GF-D8 (cell line): ENCODE measurements at regions not wholly inside any gene's neighbourhood (a gene's known extent, or its start where the extent isn't known, plus 50 kb on each side); places are given as distances from the start of the nearest gene placed in this dataset.
"Not testable (repeated sequence)": the region's sequence is repeated elsewhere in the genome, so short reads cannot be mapped to it uniquely, and the experiment has no call there.

Experiments
- DNase-seq: peaks from one replicate; lab custom pipeline; 2025; lab: John Stamatoyannopoulos, UW

DNA sequence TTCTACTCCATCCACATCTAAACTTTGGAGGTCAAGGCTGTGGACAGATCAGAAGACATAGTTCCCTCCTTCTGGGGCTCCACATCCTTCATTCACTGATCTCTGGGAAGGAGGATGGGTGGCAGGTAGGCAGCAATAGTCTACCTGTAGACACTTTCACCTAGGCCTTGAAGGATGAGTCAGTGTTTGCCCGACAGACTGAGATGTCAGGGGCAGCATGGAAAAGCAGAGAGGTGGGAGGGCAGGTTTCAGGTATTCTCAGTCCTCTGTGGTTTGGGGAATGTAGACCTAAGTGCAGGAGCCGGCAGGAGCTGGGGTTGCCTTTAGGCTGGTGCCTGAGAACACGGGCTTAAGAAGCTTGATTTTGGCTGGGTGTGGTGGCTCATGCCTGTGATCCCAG, 171.9 kb upstream of the ZNF267 start:
- no peak for DNase-seq

DNA sequence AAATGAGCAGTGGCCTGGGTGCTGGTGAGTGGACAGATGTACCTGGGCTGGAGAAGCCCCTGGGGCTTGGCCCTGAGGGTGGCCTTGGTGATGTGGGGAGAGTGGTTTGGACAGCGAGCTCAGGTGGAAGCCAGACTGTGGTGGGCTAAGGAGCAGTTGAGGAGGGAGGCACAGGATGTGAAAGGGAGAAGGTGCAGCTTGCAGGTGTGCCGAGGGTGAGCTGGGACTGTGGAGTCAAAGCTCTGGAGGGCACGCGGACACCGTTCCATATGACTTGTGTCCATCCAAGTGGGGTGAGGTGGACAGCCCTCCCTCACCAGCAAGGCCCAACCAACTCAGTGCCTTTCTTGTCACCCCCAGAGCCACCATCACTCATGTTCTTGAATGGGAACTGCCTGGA, 170.8 kb upstream of the ZNF267 start:
- no peak for DNase-seq

DNA sequence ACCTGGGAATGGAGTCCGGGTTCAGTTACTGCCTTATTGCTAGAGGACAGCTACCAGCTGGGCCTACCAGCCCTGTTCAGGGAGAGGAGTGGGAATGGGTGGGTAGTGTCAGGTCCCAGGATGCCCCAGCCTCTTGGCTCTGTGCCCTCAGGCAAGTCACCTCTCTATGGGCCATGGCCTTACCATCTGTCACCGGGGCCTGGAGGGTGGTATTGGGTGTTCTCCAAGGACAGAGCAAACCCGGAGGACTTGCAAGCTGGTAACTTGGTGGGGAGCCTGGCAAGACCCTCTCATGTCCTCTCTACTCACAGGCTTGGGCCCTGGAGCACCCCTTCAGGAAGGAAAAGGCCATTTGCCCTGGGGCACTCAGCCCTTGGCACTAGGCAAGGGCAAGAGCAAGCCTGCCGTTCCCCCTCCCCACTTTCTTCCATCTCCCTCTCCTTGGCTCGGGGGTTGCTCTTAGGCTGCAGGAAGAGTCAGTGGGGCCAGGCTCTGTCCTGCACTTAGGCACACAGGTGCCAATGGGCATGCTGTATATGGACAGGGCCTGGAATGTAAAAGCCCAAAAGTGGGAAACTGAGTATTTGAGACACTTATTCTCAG, 170.0 kb upstream of the ZNF267 start:
- DNase-seq: no peak

DNA sequence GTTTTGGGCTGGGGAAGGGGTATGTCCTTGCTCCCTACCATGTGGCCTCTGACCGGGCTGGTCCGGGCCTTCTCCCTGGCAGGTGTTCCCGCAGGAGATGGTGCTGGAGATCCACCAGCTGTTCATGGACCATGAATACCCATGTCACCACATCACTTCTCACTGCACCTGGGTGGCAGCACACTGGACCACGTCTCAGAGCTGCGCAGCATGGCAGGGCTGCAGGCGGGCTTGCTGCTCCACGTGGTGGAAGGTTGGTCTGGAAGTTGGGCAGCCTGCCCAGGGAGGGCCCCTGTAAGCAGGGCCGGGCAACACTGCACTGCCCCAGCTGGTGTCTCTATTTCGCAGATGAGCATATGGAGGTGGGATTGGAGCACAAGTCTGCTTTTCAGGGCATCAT, 169.5 kb upstream of the ZNF267 start:
- no peak for DNase-seq

DNA sequence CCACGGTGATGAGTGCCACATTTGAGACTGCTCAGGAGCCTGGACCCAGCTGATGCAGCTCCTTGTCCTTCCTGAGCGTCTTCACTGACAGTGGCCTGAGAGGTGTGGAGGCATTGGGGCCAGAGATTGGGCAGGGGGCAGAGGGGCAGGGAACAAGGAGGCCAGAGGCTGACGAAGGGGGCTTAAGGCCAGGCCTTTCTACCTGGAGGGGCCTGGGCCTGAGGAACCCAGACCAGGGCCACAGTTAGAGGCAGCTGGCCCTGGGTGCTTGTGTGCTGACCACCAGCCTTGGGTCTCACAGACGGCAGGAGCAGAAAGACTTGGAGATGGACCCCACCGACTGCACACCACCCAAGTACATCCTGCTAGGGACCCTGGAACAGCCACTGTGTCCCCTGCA, 168.2 kb upstream of the ZNF267 start:
- DNase-seq: no peak

DNA sequence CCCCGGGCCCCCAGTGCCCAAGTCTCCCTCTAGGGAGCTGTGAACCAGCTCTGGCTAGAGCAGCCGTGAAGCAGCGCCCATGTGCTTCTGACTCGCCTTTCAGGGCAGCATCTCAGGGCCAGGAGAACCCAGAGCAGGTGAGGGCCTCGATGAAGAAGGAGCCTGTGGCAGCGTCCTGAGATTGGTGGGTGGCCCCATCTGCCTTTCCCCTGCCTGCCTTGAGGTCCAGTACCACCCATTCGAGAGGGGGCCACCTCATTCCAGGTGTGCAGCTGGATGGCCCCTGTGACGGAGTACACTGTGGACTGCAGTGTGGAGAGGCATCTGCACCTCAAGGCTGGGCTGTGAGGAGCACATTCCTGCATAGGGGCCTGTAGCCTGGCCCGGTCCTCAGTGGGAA, 167.3 kb upstream of the ZNF267 start:
- DNase-seq: no peak

DNA sequence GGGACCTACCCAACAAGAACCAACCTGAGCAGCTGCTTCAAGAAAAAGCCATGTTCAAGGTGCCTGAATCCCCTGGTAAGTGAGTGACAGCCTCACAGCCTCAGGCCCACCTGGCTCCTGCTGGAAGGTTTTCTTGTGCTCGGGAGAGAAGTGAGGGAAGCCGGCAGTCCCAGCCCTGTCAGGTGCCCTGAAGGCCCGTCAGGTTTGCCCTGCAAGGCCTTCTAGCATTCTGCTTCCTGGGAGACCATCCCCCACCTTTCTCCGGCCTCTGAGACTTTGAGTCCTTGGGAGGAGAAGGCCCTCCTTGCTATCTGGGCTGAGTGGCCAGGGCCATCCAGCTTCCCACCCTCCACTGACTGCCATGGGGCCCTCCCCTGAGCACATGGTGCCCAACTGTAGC, 166.7 kb upstream of the ZNF267 start:
- DNase-seq: no peak

DNA sequence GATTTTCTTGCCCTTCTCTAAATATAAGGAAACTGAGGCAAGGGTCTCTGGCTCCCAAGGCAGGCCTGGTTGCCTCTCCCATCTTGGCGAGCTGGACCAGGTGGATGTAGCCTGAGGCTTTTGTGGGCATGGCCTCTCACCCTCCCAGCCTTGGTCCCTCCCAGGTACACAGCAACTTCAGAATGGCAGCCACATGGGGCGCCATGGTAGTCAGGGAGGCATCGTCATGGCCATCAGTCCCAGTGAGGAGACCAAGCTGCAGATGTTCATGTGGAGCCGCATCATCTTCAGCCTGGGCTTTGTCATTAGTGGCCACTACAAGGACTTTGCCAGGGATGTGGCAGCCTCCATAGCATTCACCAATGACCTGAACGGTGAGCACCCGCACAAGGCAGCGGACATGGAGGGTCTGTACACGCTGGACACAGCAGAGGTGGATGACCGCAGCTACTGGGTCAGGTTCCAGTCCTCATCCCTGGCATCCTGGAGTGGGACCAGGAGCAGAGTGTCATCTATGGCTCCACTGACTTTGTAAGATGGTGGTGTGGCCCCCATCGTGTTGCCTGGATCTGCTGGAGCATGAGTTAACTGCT, 165.8 kb upstream of the ZNF267 start:
- DNase-seq: no peak

DNA sequence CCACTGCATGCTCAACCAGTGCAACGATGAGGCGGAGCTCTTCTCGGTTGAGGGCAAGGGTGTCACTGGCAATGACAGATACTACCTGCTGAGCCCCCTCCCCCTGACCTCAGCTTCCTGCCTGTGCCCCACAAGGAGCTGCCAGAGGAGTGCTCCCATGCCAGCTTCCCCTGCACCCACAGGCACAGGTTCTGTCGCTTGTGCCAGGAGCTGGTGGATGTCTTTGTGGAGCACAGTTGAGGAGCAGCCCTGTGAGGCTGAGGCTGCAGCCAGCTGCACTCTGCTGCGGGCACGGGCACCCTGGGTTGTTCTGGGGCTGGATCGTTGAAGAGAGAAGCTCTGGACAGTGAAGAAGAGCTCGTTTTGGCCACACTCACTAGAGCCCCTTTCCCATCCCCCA, 165.3 kb upstream of the ZNF267 start:
- no peak for DNase-seq

DNA sequence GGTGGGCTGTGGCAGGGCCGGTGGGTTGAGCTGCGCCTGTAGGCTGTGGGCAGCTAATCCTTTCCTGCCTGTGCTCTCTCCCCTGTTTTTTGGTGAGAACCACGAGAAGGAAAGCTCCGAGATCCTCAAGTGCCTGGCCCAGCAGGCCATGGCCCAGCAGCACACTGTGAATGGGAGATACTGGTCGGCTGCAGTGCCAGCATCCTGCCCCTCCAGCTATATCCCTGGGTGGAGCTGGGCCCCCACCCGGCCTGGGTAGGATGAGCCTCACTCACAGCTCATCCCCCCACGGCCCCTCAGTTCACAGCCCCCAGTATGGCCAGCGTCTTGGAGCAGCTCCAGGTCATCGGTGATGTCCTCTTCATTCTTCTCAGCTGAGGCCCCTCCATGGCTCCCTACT, 164.4 kb upstream of the ZNF267 start:
- no peak for DNase-seq

DNA sequence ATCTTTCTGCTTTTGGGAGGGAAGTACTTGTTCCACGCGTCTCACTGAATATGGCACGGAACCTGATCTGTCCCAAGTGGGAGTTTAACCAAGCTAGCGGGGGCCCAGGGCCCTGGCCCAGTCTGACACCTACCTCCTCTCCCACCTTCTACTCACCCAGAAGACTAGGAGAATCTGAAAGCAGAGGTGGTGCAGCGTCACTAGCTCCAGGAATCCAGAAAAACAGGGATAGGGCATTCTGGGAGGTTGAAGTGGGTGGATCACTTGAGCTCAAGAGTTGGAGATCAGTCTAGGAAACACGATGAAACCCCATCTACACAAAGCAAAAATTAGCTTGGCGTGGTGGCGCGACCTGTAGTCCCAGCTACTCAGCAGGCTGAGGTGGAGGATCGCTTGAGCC, 163.5 kb upstream of the ZNF267 start:
- no peak for DNase-seq

DNA sequence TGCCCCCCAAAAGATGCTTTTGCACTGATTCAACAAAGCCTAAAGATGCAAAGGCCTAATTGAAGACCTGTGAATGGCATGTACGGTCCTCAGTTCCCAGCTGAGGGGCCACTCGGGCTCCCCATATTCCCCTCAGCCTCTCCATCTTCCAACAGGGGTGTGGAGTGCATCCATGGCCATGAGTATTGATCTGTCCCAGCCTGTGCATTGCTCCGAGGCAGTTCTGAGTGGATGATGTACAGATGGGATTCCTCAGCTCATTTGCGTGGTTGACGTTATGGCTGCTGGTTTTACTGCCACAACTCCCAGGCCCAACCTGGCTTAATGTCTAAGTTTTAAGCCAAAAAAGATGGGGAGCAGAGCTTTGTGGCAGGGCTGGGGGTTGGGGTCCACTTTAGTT, 162.7 kb upstream of the ZNF267 start:
- no peak for DNase-seq

DNA sequence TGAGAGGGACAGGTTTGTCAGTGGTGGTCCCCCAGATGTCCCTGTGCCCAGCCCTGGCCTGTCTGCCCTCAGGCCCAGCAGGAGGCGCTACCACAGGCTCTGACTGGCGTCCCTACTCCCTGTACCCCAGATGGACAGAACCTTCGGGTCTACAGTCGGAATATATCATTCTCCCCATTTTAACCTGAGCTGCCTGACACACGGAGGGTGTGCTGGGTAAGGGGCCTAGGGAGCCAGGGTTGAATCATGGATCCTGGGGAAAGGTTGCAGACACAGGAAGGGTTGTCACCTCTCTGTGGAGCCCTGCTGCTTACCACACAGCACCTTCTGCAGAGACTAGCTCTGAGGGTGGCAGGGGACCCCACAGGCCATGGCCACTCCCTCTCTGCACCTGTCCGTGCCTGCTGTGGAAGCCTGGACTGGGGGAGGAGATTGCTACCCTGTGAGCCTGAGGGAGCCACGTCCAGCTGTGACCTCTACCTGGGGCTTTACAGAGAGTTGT, 162.2 kb upstream of the ZNF267 start:
- DNase-seq: no peak

DNA sequence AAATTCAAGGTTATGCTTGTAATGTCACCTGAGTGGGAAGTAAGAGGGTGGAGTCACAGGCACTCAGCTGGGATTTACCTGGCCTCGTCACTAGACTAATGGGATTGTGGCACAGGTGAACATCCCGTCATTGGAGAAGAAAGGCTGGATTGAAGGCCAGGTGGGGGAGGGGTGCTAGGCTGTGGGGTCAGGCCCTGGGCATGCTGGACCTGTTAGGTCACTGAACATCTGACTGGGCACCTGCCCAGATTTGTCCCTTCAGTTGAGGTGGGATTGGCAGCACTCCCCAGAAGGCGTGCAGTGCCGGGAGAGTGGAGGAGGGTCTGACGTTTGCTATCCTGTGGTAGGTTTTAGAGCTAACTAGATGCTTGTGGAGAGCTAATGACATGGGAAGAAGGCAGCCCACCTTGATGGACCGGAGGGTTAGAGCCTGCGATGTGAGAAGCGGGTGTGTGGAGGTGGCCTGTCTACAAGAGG, 161.5 kb upstream of the ZNF267 start:
- no peak for DNase-seq

DNA sequence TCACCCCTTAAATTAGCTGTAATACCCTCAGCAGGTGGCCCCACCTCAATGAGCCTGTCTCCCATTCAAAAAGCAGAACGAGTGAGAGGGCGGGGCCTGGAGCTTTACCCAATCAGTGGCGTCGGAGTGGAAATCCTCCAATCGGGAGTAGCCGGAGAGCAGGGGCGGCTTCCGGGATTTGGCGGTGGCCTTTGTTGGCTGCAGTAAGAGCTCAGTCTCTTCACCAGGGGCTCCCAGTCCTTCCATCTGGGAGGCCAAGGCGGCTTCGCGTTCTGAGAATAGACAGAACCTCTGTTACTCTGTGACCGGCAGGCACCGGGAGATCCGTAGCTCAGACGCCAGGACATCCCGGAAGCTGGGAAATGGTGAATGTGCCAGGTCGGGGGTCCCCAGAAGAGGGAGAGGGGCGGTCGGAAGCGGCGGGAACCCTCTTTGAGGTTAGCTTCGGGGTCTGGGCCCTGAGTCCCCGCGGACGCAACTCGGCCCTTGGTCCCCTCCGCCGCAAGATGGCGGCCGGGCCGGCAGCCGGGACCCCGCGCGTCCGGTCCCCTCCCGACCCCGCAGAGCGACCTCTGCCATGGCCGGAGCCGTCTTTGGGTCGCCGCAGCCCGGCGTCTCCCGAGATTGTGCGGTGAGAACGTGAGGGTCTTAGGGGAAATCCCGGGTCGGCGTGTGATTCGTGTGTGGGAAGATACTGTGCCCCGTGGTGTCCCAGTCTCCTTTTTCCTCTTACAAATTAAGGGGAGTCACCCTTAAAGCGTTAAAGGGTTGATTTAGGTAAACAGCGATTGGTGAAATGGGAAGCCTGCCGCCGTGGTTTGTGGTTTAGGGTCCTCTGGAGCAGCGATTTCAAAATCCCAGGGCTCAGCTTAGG, 160.3 kb upstream of the ZNF267 start:
- peak; percentile 78 for DNase-seq

DNA sequence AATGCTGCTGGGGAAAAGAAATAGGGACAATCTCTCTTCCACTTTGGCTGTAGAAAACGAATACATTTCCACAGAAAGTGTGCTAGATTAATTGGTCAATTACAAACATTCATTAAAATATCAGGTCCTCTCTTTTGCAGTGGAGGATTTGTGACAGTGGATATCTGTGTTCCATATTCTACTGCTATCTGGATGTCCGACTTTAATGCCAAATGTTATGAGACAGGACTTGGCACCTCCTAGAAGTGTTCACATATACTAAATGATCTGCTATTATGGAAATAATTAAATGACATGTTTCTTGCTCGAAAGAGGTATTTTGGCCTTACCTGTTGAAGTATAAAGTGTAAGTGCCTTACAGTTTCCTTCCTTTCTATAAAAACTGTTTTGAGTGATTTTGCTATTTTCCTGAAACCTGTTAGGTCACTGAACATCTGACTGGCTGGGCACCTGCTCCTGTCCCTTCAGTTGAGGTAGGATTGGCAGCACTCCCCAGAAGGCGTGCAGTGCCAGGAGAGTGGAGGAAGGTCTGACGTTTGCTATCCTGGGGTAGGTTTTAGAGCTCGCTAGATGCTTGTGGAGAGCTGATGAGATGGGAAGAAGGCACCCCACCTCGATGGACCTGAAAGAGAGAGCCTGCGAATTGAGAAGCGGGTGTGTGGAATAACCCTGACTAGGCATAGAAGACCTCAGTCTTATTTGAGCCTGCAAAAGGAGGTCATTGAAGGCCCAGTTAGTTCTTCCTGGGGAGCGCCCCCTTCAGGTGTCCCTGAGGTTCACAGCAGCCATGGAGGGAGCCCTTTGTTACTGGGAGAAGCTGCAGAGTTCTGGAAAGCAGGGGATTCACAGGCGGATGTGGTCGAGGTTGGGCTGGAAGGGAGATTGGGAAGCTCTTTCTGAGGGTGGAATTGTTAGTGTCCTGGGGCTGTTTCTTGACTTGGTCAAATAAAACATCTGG, 159.4 kb upstream of the ZNF267 start:
- DNase-seq: no peak

DNA sequence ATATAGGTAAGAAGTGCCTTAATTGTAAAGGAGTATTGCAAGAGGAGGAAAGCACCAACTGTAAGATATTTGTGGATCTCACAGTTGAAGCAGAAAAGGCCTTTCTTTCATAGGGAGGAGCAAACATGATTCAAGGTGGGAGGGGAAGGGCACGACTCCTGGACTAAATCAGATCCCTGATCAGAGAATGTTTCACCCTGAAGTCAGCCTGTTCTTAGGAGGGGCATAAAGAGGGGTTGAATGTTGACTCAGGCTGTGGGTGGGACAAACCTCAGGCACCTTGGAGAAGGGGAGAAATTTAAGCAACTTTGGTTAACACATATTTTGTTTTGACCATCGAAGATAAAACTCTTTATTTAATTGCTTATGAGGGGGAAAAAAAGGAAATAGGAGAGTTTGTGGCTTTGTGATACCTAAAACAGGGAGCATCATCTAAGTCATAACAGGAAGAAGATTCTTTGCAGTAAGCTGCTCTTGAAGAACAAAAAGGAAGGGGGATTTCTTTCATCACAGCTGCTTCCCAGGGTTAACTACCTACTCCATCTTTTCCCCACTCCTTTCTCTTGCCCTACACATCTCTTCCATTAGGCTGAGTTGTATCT, 158.6 kb upstream of the ZNF267 start:
- no peak for DNase-seq

DNA sequence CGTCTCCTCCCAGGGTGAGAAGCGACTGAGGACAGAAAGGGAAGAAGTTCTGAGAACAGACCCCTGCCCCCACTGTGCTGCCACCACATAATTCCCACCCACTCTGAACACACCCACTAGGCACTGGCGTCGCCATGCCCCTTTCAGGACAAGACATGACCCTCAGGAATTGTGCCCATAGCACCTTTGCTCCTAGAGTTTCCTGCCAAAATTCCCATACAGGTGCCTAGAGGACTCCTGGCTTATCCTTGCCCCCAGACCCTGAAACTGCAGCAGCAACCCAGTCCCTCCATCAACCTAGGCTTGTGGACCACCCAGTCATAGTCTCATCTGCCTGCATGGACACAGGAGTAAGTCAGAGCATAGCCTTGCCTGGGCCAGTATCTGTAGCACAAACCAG, 157.7 kb upstream of the ZNF267 start:
- DNase-seq: no peak

DNA sequence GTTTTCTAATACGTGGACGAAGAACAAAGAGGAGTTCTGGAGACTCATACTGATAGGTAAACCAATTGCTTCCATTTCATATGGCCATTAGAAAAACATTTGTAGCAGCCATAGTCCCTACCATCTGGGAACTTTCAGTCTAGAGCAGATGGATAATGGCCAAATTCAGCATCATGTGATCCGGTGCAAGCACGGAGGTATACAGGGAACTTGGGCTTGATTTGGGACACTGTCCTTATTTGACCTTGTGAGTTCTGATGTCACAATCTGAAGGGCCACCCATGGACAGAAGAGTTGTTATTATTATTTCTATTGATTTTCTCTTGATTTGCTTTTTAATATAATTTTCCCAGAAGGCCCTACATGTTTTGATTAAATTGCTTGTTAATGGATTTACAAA, 154.6 kb upstream of the ZNF267 start:
- DNase-seq: no peak

DNA sequence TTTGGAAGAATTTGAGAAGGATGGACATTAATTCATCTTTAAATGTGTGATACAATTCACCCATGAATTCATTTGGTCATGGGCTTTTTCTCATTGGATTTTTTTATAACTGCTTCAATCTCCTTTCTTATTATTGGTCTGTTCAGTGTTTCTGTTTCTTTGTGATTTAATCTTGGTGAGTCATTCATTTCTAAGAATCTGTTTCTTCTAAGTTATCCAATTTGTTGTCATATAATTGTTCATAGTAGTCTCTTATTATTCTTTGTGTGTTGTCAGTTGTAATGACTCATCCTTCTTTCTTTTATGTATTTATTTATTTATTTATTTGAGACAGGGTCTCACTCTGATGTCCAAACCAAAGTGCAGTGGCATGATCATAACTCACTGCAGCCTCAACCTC, 146.1 kb upstream of the ZNF267 start:
- no peak for DNase-seq

DNA sequence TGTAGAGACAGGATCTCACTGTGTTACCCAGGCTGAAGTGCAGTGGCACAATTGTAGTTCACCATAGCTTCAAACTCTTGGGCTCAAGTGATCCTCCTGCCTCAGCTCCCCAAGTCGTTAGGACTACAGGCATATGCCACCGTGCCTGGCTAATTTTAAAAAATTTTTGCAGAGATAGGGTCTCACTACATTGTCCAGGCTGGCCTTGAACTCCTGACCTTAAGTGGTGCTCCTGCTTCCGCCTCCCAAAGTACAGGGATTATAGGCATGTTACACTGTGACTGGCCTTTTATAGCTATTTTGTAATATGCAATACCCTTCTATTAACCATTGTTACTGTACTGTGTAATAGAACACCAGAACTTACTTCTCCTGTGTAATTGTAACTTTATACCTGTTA, 139.3 kb upstream of the ZNF267 start:
- DNase-seq: no peak

DNA sequence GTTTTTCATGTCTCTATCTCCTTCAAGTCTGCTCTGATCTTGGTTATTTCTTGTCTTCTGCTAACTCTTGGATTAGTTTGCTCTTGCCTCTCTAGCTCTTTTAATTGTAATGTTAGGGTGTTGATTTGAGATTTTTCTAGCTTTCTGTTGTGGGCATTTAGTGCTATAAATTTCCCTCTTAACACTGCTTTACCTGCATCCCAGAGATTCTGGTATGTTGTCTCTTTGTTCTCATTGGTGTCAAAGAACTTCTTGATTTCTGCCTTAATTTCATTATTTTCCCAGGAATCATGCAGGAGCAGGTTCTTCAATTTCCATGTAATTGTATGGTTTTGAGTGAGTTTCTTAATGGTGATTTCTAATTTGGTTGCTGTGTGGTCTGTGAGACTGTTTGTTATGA, 128.5 kb upstream of the ZNF267 start:
- not testable (repeated sequence) for DNase-seq
